HG03565 (cell line): ENCODE measurements at regions not wholly inside any gene's neighbourhood (a gene's known extent, or its start where the extent isn't known, plus 50 kb on each side); places are given as distances from the start of the nearest gene placed in this dataset.
A peak's percentile ranks its signal among the peaks of the same experiment; 100 is the strongest.

ENCODE experiments used
- ATAC-seq: cut with Tn5 transposase; IDR thresholded peaks from one replicate; pipeline ENCODE4 v1.9.1; 2021; ENCODE audit warnings: mild to moderate bottlenecking, moderate library complexity; ENCODE audit not compliant: unreplicated experiment

DNA sequence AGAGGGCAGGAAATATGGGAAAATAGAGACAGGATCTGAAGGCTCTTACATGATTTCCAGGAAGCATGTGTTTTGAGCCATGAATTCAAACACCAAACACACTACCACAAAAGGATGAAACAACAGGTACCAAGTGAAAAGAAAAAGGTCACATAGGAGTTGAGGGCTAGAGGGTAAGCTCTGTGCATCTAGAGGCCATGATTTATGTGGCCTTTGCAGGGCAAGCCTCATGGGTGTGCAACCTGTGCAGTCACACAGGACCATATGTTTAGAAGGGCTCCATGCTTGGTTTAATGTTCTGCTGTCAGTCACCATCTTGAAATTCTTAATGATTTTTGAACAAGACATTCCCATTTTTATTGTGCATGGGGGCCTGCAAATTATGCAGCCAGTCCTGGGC, 134.5 kb upstream of the CCDC68 start:
- no peak for ATAC-seq

DNA sequence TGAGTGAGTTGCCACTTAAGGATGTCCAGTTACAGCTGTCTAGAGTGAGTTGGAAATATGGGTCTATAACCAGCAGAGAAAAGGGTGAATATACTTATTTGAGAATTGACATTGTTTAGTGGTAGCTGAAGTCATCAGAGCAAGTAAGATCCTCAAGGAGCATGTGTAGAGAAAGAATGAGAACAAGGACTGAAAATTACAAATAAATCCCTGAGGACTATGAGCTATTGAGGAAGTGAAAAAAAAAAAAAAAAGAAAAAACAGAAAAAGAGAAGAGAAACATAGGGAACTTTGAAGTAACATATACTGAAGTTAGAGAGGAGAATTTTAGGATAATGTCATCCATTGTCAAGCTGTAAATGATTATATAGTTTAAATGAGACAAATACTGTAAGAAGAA, 134.0 kb upstream of the CCDC68 start:
- no peak for ATAC-seq

DNA sequence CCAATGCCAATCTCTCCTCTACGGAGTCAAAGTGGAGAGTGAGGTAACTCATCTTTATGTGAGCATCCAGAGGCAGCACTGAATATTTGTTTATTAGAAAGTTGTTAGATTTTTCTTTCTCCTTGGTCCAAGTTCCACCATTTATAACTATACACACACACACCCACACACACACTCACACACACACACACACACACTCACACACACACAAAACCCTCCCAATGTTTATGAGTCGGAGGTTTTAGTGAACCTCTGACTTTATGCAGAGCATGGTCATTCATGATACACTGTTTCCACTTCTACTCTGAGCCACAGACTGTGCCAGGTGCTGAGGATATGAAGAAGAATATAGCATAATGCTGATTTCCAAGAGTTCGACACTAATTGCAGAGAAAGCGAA, 132.9 kb upstream of the CCDC68 start:
- no peak for ATAC-seq

DNA sequence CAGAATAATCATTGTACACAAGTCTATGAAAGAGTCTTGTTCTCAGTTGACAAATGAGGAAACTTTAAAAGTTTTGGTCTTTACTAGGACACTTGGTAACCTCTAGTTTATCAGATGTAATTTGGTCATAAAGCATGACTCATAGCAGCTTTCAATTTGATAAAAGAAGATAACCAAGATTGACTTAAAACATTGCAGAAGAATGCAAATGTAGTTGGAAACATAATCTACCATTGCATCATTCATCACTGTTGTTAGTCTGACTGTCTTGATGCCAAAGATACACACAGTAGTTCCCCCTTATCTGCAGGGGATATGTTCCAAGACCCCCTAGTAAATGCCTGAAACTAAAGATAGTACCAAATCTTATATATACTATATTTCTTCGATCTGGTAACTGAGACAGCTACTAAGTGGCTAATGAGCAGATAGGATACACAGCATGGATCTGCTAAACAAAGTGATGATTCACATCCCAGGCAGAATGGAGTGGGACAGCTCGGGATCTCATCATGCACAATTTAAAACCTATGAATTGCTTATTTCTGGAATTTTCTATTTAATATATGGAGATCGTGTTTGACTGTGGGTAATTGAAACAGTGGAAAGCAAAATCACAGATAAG, 131.4 kb upstream of the CCDC68 start:
- ATAC-seq, result no peak

DNA sequence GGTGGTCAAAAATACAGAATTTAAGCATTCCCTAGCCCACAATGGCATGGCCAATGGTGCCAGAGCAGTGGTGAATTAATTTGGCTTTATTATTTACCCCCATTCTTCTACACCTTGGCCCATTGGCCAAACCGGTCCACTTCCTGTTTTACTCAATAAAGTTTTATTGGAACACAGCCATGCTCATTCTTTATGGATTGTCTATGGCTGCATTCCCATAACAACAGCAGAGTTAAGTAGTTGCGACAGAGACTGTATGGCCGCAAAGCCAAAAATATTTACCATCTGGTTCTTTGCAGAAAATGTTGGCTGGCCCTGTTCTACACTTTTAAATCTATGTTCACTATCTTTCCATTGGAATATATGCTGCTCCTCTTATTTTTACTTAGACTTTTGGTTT, 130.3 kb upstream of the CCDC68 start:
- ATAC-seq, result no peak

DNA sequence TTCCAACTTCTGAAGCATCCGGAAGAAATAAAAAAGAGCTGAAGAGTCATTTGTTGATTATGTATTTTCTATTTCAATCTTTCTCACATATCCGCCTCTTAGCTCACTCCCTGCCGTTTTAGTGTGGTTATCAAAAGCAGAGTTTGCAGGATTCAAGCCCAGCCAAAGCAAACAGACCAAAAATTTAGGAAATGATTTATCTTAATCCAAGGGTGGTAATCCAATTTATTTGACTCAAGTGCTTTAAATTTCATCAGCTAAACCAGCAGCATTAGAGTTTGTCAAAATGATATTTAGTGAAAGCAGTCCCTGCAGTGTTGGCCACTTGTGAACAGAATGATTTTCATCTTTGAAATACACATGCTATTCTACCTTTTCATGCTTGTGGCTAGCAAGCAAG, 129.3 kb upstream of the CCDC68 start:
- no peak for ATAC-seq

DNA sequence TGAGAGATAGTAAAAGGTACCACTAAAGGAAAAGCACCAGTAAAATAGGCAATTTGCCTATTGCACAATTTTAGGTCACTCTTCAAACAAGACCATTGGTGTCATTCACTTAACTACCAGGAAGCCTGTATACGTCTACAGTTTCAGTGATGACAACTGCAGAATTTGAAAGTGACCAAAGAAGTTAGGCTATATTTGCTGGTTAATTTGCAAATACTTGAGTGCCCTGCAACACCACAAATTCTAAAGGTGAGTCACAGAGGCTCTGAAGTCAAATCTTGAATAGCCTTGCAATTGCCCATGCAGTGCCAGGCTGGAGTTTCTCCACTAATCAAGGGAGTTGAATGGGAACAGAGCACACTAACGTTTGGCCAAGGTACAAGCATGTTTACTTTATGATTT, 128.7 kb upstream of the CCDC68 start:
- peak; percentile 76 for ATAC-seq

DNA sequence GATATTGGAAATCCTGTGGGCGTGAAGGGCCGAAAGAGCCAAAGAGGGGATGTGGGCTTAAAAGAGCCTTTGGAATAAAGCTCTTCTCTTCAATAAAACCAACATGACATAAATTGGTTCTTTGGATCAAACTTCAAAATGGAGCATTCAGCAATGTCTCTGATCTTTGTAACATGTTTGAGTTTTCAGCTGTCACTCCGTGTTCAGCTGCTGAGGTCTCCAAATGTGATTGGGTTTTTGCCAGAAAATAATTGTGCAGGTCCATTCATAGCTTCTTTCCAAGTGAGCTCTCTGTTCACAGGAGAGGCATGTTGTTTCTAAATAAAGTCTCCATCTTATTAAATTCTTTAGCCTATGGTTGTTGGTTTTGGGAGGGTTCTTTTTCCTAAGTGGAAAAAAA, 127.6 kb upstream of the CCDC68 start:
- no peak for ATAC-seq

DNA sequence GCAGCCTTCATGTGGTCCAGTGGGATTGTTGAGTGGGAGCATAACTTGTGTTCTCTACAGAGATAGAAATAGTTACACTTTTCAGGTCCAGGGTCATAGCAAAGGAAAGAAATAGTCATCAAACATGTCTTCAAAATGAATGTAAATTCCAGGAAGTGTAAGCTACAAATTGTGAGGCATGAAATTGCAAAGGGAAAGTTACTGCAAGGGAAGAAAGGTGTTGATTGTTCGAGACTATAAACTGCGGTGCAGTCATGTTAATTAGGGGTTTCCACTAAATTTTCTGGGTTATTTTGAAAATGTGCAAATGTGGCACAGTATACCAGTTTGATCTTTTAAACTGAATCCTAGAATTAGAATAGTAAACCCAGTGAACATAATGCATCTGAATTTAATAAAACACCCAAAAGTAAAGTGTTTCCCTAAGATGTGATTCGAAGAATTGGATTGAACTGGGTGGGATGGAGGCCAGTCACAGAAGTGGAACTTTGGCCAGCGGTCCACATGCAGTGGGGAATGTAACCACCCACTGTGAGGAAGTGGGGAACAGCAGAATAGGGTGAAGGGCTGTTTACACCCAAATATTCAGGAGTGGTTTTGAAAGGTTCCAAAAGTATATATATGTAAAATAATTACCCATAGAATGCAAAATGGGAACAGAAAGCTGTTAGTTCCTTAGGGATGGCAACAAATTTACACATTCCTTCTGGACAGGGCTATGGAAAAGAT, 126.5 kb upstream of the CCDC68 start:
- ATAC-seq, result no peak

DNA sequence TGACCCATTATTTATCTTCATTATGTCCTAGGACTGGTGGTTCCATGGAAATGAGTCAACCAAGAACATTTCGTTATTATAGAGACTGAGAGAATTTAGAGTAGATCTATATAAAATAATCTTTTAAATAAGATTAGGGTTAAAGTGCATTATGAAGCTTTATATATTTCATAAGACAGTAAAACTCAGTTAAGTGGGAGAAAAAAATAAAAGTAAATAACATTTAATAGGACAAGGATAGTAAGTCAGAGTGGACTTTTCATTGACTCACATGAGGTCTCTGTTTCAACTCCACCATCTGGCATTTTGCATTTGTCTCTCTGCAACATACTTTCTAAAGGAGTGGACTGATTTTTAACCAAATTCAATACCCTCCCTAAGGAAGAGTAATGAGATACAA, 125.3 kb upstream of the CCDC68 start:
- no peak for ATAC-seq

DNA sequence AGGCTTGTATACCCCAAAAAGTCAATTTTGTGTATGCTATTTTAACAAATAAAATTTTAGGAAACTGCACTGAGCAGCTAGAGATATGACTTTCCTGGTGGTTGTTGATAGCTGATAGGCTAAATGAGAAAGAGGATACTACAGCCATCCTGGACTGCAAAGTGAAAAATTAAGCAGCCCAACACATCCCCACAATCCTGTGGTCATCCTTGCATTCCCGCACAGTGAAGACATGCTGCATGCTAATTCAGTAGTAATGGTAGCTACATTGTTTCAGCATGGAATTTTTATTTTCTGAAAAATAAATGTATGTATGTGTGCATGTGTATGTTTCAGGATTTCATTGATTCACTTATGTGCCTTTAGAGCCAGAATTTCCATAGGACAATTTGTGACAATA, 124.2 kb upstream of the CCDC68 start:
- no peak for ATAC-seq

DNA sequence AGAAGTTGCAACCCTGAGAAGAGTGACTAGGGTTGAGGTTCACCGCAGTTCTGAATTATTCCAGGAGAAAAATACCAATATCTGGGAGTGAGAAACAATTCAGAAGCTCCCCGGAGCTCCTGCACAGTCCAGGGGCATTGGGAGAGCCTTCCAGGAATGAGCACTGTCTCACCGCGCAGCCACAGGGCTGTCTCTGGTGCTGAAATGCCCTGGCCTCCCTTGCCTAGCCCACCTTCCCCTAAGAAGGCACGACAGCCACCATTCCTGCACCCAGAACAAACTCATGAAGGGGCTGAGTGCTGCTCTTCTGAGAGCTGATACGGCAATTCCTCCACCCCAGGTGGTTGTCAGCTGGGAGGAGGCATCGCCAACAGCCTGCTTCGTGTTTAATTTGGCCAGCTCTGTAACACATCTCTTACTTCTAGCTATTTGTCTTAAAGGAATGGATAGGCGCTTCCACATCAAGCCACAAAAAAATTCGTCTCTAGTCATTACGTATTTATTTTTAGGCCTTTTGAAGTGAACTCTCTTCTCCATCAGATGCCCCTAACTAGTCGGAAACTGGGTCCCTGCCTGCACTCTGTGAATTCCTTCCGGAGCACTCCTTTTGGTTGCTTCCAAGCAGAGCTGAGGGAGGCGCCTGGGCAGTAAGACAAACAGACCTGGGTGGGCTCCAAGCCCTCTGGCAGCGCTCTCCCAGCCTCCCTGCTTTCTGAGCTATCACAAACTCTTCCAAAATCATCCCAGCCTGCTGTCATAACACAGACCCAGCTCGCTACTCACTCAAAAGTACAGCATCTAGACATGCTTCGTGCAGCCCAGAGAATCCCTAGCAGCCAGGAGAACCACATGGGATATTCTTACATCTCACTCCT, 120.5 kb upstream of the CCDC68 start:
- ATAC-seq, result no peak

DNA sequence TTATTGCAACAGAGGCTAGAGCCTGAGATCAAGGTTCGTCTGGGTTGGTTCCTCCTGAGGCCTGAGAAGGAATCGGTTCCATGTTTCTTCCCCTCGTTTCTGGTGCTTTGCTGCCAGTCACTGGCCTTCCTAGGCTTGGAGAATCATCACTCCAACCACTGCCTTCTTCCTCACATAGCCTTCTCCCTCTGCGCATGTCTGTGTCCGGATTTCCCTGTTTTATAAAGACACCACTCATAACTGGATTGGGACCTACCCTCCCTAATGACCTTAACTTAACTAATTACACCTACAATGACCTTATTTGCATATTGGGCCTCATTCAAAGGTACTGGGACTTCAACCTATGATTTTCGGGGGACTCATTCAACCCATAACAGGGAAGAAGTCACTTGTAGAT, 119.8 kb upstream of the CCDC68 start:
- no peak for ATAC-seq

DNA sequence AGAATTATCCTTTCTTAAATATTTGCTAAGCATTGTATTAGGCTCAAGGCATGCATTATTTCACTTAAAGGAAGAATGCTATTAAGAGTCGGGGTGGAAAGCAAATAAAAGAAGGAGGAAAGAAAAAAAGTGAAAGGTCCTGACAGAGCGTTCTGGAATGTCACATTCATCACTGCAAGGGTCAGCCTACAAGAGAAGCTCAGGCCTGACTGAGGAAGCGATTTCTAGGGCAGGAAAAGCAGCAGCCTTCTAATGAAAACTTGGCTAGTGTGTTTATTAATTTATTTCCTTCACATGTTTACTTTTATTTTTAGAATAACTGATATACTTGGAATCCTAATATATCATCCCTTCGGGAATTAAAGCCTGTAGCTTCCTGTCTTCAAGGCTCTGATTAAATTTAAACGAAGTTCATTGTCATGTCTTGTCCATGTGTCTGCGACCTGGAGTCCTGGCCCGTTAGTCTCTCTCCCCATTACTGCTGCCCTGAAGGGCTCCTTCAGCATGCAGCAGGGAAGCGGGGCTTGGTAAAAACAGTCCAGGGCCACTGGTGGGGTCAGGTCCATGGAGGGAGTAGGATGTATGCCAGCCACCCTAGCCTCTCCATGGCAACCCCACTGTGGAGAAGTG, 119.2 kb upstream of the CCDC68 start:
- ATAC-seq, result no peak

DNA sequence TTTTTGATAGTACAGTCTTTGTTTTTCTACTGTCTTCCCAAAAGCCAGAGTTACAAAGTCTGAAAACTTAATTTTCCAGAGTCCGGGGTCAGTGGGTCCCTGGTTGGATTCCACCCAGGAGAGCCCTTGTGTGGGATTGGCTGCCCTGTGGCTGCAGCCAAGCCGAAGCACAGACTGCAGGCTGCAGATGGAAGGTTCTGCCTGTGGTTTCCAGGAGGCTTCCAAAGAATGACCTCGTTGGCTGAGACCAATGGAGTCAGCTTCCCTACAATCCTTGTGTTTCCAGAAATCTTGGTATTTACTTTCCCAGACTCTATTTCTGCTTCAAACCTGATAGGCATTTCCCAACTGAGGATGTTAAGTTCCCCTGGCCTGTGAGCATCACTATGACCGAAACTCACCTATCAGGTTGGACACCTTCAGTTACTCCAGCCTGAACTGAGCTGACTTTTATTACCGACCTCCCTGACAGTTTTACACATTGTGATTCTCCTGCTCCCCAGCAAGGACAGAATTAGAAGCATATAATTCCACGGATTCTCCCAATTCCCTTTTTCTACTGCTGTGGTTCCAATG, 117.5 kb upstream of the CCDC68 start:
- no peak for ATAC-seq

DNA sequence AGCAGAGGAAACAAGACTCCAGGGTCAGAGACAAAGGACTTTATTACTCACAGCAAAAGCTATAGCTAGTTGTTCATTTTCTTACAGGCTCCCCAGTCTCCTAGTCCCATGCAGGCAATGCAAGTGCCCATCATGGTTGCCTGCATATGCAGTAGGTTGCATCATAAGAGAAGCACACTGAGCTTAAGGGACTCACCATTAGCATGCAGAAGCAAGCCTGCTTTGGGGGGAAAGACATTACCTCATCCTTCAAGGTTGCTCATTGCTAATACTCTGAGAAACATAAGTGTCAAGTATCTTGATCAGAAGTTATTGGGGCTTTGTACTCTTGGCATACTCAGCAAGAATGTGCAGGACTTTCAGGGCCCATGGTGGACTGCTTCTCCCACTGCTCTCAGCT, 114.6 kb upstream of the CCDC68 start:
- ATAC-seq, result no peak

DNA sequence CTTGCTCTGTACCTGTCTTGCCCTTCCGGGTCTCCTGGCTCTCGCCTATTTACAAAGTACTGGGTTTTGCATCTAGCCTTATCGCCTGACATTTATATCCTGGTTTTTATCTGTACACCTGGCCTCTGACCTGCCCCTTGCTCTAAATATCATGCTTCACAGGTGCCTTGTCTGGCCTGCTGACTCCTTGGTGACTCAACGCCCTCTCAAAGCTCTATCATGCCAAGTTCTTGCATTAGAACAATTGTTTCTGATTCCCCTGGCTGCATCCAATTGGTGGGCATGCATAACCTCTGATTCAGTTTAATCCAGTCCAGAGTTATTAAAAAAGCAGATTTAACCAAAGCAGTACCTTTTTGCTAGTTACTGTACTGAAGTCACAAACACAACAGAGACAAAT, 113.9 kb upstream of the CCDC68 start:
- ATAC-seq, result no peak

DNA sequence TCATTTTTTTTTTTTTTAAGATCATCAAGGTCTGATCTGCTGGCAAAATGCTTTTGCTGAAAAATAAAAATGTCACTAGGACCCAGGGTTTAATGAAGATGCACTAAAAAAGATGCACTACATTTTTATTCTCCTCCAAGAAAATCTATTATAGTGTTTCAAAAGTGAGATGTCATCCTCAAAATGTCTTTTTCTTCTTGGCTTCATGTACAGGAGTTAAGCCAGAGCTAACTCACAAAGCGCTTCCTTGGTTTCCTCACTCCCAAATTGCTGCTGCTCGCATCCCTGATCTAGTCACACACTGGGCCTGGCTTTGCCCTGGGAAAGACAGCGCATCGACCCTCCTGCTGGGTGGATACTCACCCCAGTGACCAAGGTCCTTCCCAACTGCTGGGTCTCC, 113.4 kb upstream of the CCDC68 start:
- no peak for ATAC-seq

DNA sequence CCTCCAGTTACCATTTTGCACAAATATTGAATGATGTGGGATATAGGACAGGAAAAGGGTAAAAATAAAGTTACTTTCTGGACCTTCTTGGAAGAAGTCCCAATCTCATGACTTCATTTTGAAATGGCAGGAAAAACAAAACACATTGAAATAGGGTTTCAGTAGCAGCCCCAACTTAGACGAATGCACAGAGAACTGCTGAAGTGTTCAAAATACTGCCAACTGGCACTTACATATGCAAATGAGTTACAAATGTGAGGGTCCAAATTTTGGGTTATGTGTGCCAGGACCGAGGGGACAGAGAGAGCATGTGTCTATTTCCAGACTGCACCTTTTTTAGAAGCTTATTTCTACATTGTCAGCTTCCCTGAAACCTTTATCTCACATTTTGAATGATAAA, 112.9 kb upstream of the CCDC68 start:
- ATAC-seq, result no peak

DNA sequence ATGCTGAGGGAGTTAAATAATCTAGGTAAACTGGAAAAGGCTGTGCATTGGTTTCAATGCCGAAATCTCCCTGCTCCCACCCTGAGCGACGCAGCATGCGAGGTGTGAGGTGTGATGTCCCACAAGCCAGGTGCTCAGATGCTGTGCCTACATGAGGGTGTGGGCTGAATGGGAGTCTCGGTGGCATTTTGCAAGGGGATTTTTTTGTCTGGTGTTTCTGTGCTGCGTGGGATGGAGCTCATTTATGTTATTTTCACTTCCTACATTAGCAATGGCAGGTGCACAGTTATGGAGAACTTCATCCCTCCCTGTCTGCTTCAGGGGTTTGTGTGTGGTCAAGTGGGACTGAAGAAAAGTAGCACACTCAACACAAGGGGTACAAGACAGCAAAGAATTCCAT, 110.2 kb upstream of the CCDC68 start:
- peak; percentile 70 for ATAC-seq

DNA sequence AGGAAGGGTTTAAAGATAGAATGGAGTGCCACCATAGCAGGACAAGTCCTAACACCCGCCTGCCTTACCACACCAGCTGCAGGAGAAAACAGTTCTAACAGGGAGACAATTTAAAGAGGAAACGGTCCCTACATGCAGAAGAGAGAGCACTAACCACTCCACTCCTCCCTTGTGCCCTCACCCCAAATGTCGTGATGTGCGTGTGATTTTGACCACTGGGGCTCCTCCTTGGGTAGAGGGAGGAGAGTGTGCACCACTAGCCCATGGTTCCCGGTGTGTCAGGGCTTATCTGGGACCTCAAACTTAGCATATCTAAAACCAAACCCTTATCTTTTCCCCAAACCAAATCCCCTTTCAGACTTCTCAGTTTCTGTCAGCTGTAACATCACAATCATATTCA, 105.5 kb upstream of the CCDC68 start:
- peak; percentile 62 for ATAC-seq
